ENCODE measurements at regions not wholly inside any gene's neighbourhood (a gene's known extent, or its start where the extent isn't known, plus 50 kb on each side); places are given as distances from the start of the nearest gene placed in this dataset.

- TF ChIP-seq CTCF (IDR thresholded peaks at IDR 0.05; ENCODE audit: low read length) (no peak), EZH2 (IDR thresholded peaks at IDR 0.05; ENCODE audit: borderline replicate concordance, low read length) (no peak)
Measured at GRCh38 chr3:127520993-127521392, 69.5 kb downstream of the TPRA1 start.

Data from OCI-LY1 (cell line).